GM21381 (cell line): ENCODE measurements at regions not wholly inside any gene's neighbourhood (a gene's known extent, or its start where the extent isn't known, plus 50 kb on each side); places are given as distances from the start of the nearest gene placed in this dataset.

ENCODE experiments used
- ATAC-seq: cut with Tn5 transposase; IDR thresholded peaks from one replicate; pipeline ENCODE4 v1.9.1; 2021; ENCODE audit warnings: mild to moderate bottlenecking, moderate library complexity; ENCODE audit not compliant: unreplicated experiment

DNA sequence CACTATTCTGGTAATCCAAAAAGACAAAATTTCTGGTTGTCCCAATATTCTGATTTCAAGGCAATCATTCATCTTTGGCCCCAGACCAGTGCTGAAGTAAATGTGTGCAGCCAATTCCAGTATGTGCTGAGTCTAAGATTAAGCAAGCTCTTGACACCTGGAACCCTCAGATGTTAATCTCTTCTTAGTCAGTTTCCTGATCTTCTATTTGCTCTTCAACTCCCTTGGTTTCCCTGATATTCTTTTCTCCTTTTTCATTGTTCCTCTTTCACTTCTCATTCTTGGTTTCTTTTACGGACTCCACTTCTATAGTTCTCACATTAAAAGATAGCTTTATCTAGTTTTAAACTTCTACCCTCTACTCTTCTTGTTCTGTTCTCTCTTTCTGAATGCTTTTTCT, 445.7 kb upstream of the FANCL start:
- ATAC-seq, result no peak

DNA sequence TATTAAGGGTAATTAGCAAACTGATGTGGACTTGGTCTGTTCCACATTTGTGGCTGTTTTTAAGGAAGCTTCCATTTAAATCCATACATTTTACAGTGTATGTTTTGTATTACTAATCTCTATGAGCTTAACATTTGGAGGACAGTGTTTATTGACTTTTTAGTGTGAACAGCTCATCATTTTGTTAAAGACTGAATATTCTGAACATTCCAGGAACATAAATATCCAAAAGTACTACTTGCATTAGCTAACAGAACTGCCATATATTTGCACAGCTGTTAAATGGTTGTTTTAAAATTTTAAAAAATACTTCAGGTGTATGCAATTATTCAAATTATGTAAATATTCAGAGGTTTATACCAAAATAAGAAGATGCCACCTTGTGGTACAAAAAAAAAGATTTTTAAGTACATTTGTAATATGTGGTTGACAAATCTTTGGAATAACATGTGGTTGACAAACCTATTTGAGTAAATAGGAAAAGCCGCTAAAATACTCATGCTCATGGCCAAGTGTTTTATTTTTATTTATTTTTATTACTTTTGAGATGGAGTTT, 439.7 kb upstream of the FANCL start:
- no peak for ATAC-seq

DNA sequence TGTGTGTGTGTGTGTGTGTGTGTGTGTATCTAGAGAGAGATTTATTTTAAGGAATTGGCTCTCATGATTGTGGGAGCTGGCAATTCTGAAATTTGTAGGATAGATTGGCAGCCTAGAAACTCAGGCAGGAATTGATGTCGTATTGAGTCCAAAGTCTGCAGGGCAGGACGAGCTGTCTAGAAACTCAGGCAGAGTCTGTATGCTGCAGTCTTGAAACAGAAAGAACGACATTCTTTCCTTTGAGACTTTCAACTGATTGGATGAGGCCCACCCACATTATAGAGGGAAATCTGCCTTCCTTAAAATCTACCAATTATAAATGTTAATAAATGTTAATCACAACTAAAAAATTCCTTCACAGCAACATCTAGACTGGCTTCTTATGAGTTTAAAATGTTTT, 436.6 kb upstream of the FANCL start:
- ATAC-seq, result no peak

DNA sequence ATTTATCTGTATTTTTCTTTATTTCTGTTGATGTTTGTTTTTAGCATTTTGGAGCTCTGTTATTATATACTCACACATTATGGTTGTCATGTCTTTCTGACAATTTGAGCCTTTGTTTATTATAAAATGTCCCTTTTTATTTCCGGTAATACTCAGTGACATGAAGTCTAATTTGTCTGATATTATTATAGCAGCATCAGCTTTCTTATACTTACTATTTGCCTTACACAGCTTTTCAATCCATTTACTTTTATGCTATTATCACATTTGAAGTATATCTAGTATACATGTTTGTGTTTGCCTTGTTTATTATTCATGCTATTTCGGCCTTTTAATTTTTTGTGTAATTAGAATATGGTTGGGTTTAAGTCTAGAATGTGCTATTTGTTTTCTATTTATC, 430.6 kb upstream of the FANCL start:
- ATAC-seq, result no peak

DNA sequence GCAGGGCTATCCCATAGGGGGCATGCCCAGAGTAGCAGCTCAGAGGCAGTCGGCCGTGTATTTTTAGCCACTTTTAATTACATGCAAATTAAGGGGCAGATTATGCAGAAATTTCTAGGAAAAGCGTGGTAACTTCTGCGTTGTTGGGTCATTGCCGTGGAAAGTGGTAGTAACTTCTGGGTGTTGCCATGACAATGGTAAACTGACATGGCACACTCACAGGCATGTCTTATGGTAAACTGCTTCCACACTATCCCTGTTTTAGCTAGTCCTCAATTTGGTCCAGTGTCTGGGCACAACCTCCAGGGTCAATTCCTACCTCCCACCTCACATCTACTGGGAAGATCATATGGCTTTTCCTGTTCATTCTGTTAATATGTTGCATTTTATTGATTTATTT, 428.9 kb upstream of the FANCL start:
- no peak for ATAC-seq

DNA sequence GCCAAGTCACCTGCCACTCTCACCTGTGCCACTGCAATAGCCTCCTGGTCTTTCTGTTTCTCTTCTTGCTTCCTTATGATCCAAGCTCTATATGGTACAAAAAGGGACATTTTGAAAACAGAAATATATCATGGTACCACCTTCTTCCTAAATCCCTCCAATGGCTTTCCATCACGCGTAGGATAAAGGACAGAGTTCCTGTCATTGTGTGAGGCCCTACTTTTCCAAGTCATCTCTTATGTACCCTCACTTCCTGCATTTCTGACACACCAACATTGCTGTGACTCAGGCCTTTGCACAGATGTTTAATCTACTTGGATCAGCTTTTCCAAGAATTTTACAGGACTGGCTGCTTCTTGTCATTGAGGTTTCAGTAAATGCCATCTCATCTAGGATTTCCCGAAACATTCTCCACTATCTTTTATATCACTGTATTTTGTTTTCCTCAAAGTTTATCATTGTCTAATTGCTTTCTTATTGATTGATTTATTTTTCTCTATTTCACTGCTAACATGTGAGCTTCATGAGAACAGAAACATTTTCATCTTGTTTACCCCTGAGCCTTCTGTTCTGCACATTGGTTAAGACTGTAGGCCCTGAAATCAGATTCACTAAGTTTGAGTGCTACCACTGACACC, 426.1 kb upstream of the FANCL start:
- no peak for ATAC-seq

DNA sequence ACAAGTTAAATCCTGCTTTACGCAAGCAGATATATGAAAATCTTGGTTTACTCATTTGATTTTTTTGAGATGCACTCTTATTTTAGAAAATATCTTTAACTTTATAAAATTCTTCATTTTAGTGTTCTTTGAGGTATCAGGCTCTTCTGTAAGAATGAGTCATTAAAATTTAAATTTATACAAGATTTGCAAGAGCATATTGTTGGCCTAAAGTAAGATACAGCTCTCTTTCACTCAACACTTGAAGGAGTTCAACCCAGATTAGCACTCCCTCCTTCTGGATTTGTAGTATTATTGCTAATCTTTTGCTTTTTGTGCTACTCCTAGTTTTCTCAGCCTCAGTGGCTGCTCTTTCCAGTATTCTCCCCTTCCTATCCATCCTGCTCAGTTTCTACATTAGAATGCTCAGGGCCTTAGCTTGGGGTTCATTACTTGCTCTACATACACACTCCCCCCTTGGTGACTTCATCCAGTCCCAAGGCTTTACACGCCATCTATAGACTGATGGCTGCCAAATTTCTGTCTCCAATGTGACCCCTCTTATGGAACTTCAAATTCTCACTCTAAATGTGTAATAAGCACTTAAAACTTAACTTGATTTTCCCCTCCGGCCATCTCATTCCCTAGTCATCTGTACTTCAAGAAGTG, 425.3 kb upstream of the FANCL start:
- ATAC-seq, result no peak

DNA sequence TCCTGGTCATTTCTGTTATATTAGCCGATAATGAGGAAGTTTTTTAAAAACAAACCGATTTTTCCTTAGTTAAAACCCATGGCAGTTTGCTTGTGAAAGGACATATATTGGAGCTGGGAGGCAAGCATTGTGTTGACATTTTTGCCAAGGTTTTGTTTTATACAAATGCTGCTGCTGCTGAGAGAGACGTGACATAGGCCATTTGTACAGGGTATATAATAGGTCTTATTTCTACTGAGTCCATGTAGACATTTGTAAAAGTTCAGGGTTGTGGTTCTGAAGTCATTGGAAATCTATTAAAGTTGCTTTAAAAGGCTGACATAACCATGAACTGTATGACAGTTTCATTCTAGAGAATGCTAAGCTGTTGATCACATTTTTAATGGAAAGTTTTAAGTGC, 424.0 kb upstream of the FANCL start:
- no peak for ATAC-seq

DNA sequence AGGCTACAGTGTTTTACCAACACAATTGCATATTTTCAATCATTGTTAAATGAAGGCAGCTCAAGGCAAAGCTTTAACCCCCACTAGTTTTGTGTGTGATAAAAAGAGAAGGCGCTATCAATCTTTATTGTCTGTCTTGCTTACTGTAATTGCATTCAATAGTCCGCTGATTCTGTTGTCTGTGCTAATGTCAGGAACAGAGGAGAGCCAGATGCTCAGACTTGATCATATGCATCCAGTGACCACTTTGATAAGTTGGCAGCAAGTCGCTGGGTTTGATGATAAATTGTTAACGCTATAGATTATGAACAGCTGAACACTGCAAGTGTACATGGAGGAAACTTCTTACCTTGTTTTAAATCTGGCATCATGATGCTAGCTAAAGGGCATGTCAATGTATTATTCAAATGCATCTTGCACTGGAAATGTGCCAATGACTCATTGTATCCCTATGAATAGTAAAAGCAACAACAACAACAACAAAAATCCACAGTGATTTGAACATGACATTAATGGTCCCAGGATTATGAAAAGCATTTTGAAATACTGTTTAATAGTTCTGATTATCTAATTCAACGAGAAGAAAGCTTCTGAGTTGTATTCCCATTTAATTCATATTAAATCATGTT, 423.5 kb upstream of the FANCL start:
- ATAC-seq, result no peak

DNA sequence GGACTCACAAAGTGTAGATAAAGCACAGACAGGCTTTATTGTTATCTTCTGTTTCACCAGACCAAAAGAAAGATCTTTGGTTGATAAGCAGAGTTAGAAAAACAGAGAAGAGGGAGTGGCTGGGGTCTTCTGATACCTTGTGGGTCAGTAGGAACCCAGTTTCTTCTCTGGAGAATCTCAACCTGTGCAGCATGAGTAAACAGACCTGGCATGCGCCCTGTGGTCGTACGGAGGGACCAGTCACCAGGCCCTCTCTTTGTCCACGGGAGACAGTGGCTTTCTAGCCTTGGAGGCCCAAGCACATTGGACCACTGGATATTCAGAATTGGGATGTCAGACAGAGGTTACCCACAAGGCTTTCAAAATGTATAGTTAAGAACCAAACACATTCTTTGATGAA, 418.9 kb upstream of the FANCL start:
- ATAC-seq, result no peak

DNA sequence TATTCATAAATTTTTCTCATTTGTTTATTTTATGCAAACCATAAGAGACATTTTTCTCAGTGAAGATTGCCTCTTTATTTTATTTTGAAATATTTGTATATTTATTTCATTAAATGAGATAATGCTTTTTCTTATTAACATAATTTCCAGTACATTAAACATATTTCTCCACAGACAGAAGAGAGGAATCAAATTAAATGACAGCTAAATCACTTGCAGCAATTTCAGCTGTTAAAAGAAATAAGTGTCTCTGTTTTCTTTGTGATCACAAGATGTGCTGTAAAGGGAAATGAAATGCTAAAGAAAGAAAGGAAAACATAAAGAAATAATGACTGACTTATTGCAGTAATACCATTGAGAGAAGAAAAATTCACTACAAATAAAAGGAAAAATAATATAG, 414.0 kb upstream of the FANCL start:
- ATAC-seq, result no peak

DNA sequence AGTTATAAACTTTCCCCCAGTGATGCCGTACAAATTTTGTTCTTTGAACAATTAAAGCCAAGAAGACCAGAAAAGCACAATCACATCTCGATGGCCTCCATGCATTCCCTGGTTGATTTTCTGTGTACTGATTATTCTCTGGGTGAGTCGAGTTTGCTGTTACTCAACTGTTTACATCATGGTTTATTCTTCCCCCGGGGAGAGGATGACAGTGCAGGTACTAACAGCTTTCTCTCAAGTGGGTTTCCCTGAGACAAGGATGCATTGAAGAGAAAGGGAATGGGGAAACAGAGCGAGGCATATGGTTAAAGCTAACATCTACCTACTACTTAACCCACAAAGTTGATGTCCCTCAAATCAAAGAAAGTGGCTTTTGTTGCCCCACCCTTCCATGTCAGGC, 410.8 kb upstream of the FANCL start:
- ATAC-seq, result no peak

DNA sequence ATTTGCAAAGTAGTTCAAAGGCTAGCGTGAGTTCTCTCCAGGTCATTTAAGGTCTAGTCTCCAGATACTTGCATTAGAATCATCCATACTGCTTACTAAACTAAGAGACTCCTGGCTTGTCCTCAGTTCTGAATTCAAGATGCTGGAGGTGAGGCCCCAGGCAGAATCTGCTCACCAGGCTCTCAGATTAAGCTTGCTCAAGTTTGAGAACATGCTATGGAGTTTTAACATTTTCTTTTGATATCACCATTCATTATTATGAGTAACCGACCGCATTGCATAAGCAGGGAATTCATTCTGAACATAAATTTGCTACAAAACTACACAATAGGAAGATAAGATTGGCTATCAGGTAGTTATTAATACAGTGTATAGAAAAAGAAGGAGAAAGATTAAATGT, 409.7 kb upstream of the FANCL start:
- ATAC-seq, result no peak

DNA sequence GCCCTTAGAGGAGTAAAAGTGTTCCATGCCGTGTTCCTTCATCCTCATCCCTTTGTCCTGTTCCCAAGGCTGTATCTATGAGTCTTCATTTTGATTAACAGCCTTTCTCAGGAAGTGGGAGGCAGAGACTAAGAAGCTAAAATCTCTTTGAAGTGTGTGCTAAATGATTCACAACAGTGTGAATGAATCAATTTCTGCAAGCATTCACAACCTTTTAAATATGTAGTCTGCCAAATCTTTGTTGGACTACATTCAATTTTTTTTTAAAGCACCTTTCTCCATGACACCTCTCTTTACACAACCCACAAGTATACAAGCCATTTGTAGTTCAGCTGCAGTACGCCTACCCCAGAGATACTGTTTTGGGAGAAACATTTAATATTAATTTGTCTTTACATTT, 408.6 kb upstream of the FANCL start:
- ATAC-seq, result no peak

DNA sequence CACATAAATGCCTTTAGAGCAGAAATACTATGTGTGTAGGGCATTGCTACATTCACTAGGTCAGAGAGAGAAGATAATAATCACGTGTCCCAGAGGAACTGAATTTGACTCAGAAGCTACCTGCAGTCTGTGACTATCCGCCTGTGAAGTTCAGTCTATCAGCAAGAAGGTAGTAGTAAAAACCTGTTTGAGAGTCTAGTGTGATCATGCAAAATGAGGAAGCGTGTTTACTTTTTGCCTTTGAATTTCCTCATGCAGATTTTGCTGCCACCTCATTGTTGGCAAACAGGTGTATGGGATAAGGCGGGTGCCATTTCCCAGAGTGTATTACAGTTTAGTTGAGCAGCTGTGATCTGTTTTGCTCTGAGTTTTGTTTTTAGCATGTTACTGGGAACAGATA, 403.9 kb upstream of the FANCL start:
- ATAC-seq, result no peak

DNA sequence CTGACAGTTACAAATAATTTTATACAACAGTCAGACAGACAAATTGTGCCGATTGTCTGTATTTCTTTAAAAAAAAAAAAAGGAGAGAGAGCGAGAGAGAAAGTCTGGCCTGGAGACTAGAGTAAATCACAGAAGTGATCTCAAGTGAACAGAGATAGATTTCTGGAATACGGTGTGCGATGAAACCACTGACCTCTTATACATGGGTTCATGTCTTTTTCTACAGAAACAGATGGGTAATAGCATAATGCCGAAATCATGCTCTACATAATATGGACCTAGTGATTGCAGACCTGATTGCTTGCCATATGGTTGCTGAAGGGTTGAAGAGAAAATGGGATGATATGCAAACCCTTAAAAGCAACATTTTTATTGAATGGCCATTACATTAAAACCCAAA, 403.3 kb upstream of the FANCL start:
- ATAC-seq, result no peak

DNA sequence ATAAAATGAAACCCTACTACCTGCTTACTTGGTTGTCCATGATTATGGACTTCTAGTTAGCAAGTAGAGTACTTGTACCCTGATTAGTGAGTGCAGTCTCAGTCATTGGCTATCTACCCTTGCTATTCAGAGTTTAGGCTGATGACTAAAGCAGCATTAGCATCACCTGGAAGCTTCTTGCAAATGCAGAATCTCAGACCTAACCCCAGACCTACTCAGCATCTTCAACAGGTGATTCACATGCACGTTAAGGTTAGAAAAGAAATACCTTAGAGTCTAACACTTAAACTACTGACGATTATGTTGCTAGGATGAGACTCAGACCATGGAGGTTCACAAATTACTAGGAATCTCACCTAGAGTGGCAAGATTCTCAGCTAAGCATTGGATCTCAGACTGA, 399.9 kb upstream of the FANCL start:
- no peak for ATAC-seq

DNA sequence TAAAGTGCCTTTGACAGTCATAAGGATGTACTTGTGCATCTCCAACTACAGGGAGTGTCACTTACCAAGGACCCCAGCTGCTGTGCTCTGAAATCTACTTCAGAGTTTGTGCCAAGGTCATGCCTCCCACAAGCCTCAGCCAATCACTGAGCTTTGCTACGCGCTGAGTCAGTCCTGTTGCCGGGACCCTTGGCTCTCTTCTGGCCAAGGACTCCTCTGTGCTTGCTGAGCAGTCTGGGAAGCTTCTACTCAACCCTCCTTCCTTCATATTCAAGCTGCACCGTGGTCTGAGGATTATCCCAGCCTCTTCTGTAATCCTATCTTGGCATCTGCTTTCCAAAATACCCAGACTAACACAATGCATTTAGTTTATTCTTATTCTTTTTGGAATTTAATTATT, 398.9 kb upstream of the FANCL start:
- no peak for ATAC-seq

DNA sequence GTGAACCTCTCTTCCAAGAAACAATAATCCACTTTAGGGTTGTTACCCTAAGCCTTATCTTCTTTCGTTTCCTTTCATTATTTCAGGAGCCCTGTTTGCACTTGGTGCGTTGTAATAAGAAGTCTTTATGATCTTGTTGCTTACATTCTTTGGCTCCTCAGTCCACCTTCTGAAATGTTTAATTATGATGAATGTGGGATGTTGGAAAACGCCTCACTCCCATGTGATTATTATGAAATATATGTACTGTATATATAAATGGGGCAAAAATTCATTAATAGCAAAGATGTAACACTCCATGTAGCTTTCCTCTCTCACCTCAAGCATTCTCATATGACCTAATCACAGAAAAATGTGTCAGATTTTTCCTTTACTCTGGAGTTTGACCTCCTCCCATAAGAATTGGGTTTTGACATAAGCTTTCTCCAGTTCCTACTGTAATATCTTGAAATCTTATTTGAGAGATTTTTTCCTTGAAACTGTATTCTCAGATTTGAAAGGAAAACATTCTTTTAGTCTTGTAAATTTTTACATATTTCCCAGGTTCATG, 397.2 kb upstream of the FANCL start:
- ATAC-seq, result no peak

DNA sequence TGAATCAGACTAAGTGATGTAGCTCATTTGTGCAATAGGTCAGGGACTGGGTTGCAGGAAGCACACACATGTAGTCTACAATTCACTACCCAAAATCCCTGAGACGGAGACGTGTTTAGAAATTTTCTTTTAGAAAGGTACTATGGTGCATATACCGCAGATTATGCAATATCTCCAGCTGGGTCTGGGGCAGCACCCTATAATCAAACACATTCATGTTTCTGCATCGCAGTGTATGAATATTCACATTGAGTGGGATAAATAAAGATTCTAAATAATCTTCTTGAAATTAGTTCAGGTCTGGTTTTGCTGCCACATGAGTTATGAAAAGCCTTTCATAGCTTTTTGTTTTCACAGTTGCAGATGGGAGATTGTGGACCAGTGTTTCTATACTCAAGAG, 395.7 kb upstream of the FANCL start:
- ATAC-seq, result no peak

DNA sequence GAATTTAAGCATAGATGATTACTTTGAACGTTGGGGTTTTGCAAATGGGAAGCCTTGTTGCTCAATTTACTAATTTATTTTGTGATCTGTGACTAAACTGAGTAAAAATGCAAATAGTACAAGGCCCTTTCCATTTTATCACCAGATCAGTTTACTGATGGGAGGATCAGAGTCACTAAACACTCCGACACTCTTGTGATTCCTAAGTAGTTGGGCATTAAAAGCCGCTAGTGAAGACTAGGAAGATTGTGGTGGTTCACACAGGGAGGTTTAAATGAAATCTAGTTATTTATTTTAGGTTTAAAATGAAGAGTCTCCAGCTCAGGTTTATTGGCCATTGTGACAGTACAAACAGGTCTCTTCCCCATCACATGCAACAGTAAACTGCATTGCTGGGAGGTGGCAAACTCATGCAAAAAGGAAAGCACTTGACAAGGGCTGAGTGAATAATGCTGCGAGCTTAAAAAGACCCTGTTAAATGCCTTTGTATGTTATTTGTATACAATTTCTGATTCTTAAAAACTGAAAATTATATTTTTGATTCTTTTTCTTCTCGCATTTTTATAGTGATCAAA, 394.8 kb upstream of the FANCL start:
- ATAC-seq, result no peak
